ENCODE measurements at regions not wholly inside any gene's neighbourhood (a gene's known extent, or its start where the extent isn't known, plus 50 kb on each side); places are given as distances from the start of the nearest gene placed in this dataset.

DNA sequence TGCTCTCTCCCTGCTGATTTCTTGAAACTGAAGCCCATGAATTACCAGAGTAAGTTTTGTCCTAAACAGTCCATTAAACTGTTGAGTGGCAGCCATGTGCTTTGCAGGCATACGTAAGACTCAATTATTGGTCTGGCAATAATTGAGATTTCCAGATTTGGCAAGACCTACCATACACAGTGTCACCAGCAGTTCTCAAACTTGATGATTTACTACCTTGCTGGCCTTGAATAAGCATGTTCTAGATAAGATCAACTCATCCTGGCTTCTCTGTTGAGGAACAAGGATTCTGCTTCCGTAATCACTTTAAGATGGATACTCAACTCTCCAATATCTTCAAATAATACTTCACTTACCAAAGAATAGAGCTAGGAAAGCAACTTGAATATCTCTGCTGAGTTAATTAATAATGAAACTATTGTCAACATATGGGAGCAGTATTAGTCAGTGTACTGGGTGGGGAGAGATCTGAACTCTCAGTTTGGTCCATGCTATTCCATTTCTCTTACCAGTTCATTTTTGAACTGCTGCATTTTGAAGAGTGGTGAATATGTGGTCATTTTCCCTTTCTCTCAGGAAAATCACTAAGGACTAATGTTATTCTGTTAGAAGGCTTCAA, 181.4 kb downstream of the IPMK start:
- Histone ChIP-seq H3K4me2 (ENCODE audit: low read depth, low read length, poor library complexity, severe bottlenecking) (no peak overlapping the region), H3K9ac (ENCODE audit: low read depth, low read length, poor library complexity, severe bottlenecking) (no peak overlapping the region), H3K9me3 (ENCODE audit: insufficient read depth, low read depth, low read length) (no peaks in the 10 kb centered on the region), H4K20me1 (ENCODE audit: insufficient read depth, low read length, poor library complexity, severe bottlenecking) (no peaks in the 10 kb centered on the region), H3K9me2 (replicated peaks; ENCODE audit: low read depth, low read length) (no peaks in the 10 kb centered on the region), H2AFZ (ENCODE audit: low read length) (no peak overlapping the region), H3K4me1 (ENCODE audit: insufficient read depth, low read length, poor library complexity, severe bottlenecking) (no peaks in the 10 kb centered on the region), H3K4me3 (ENCODE audit: low read length, poor library complexity, severe bottlenecking) (no peak overlapping the region), H3K27me3 (ENCODE audit: insufficient read depth, low read length, poor library complexity, severe bottlenecking) (no peaks in the 10 kb centered on the region), H3K36me3 (ENCODE audit: insufficient read depth, low read length) (no peaks in the 10 kb centered on the region), H3F3A (ENCODE audit: low read depth) (no peaks in the 10 kb centered on the region), H3K79me2 (ENCODE audit: insufficient read depth, low read length) (no peaks in the 10 kb centered on the region)
- TF ChIP-seq EZH2phosphoT487 (IDR thresholded peaks at IDR 0.05; ENCODE audit: borderline replicate concordance), result no peak
- TF ChIP-seq, protein P1, sequence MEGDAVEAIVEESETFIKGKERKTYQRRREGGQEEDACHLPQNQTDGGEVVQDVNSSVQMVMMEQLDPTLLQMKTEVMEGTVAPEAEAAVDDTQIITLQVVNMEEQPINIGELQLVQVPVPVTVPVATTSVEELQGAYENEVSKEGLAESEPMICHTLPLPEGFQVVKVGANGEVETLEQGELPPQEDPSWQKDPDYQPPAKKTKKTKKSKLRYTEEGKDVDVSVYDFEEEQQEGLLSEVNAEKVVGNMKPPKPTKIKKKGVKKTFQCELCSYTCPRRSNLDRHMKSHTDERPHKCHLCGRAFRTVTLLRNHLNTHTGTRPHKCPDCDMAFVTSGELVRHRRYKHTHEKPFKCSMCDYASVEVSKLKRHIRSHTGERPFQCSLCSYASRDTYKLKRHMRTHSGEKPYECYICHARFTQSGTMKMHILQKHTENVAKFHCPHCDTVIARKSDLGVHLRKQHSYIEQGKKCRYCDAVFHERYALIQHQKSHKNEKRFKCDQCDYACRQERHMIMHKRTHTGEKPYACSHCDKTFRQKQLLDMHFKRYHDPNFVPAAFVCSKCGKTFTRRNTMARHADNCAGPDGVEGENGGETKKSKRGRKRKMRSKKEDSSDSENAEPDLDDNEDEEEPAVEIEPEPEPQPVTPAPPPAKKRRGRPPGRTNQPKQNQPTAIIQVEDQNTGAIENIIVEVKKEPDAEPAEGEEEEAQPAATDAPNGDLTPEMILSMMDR (conservative IDR thresholded peaks at IDR 0.05; ENCODE audit: low read length), result no peak

DNA sequence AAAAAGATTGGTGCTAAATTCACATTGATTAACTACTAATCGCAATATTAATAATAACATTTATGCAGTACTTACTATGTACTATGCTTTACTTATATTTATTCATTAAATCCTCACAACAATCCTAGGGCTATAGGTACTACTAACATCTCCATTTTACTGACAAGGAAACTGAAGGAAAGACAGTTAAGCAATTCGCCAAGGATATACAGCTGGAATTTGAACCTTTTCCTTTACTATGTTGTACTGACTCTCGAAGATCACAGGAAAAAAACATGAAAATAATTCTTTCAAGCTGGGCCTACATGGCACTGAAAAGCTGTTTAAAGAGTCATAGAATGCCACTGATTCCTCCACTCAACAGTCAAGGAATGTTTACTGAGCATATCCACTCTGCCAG, 185.4 kb downstream of the IPMK start:
- H3K9me3 ChIP-seq (ENCODE audit: insufficient read depth, low read depth, low read length), result no peaks in the 10 kb centered on the region
- no peak overlapping the region for H2AFZ ChIP-seq (ENCODE audit: low read length)
- no peaks in the 10 kb centered on the region for H3K27me3 ChIP-seq (ENCODE audit: insufficient read depth, low read length, poor library complexity, severe bottlenecking)
- no peaks in the 10 kb centered on the region for H3K4me1 ChIP-seq (ENCODE audit: insufficient read depth, low read length, poor library complexity, severe bottlenecking)
- no peaks in the 10 kb centered on the region for H3K36me3 ChIP-seq (ENCODE audit: insufficient read depth, low read length)
- H4K20me1 ChIP-seq (ENCODE audit: insufficient read depth, low read length, poor library complexity, severe bottlenecking), result no peaks in the 10 kb centered on the region
- no peak overlapping the region for H3K4me3 ChIP-seq (ENCODE audit: low read length, poor library complexity, severe bottlenecking)
- no peaks in the 10 kb centered on the region for H3K79me2 ChIP-seq (ENCODE audit: insufficient read depth, low read length)
- no peak for TF ChIP-seq EZH2phosphoT487 (IDR thresholded peaks at IDR 0.05; ENCODE audit: borderline replicate concordance)
- TF ChIP-seq, protein P1 (conservative IDR thresholded peaks at IDR 0.05; ENCODE audit: low read length), result no peak
- no peaks in the 10 kb centered on the region for H3K9me2 ChIP-seq (replicated peaks; ENCODE audit: low read depth, low read length)
- H3K4me2 ChIP-seq (ENCODE audit: low read depth, low read length, poor library complexity, severe bottlenecking), result no peak overlapping the region
- H3K9ac ChIP-seq (ENCODE audit: low read depth, low read length, poor library complexity, severe bottlenecking), result no peak overlapping the region
- H3F3A ChIP-seq (ENCODE audit: low read depth), result no peaks in the 10 kb centered on the region

DNA sequence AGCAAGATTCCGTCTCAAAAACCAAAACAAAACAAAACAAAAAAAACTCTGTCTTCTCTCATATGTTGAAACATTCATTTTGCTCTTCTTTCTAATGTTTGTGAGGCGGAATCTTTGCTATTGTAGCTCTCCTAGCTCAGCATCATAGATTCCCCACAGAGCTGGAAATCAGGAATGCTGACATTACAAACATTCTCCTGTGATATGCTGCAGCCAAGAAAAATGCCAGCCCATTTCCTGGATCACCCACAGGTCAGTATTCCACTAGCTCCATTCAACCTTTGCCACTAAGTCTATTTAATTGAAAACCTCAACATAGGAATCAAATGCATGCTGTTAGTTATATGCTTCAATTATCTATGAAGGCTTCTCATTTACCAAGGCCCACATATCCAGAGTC, 186.3 kb downstream of the IPMK start:
- Histone ChIP-seq H2AFZ (ENCODE audit: low read length) (no peak overlapping the region), H3K4me1 (ENCODE audit: insufficient read depth, low read length, poor library complexity, severe bottlenecking) (no peaks in the 10 kb centered on the region), H3K9me2 (replicated peaks; ENCODE audit: low read depth, low read length) (0 out of 2 replicates have a peak, but pooled peaks cover 7% of the 10 kb centered on the region), H3K4me2 (ENCODE audit: low read depth, low read length, poor library complexity, severe bottlenecking) (no peak overlapping the region), H4K20me1 (ENCODE audit: insufficient read depth, low read length, poor library complexity, severe bottlenecking) (no peaks in the 10 kb centered on the region), H3K27me3 (ENCODE audit: insufficient read depth, low read length, poor library complexity, severe bottlenecking) (no peaks in the 10 kb centered on the region), H3F3A (ENCODE audit: low read depth) (no peaks in the 10 kb centered on the region), H3K36me3 (ENCODE audit: insufficient read depth, low read length) (no peaks in the 10 kb centered on the region), H3K9ac (ENCODE audit: low read depth, low read length, poor library complexity, severe bottlenecking) (no peak overlapping the region), H3K4me3 (ENCODE audit: low read length, poor library complexity, severe bottlenecking) (no peak overlapping the region), H3K9me3 (ENCODE audit: insufficient read depth, low read depth, low read length) (no peaks in the 10 kb centered on the region), H3K79me2 (ENCODE audit: insufficient read depth, low read length) (no peaks in the 10 kb centered on the region)
- TF ChIP-seq, protein P1 (conservative IDR thresholded peaks at IDR 0.05; ENCODE audit: low read length), result no peak
- TF ChIP-seq EZH2phosphoT487 (IDR thresholded peaks at IDR 0.05; ENCODE audit: borderline replicate concordance), result no peak
